Activated naive CD8-positive, alpha-beta T cell treated with anti-CD3 and anti-CD28 coated beads, Interleukin-2, amount 50 U/mL, for 16 hours (primary cell): ENCODE measurements at regions not wholly inside any gene's neighbourhood (a gene's known extent, or its start where the extent isn't known, plus 50 kb on each side); places are given as distances from the start of the nearest gene placed in this dataset.

Experiments
- DNase-seq: peaks from one replicate; pipeline ENCODE4 v3.0.0-alpha.2; 2020; ENCODE audit warnings: low read depth, low spot score

DNA sequence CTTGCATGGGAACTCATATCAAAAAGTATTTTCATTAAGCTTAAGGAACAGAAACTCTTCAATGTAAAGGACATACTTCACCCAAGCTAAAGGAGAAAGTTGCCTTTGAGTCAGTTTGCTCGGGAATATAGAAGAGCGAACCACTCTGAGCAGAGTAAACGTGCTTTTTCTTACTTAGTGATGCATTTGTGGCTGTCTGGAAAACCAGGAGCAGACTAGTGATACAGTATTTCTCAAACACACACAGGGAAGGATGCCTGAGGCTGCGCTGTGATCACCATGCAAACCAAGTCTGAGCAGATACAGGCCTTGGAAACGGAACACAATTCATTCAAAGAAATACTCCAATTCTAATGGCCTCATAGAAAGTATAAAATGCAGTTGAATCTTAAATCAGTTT, 121.0 kb upstream of the CDIN1 start:
- DNase-seq, result no peak

DNA sequence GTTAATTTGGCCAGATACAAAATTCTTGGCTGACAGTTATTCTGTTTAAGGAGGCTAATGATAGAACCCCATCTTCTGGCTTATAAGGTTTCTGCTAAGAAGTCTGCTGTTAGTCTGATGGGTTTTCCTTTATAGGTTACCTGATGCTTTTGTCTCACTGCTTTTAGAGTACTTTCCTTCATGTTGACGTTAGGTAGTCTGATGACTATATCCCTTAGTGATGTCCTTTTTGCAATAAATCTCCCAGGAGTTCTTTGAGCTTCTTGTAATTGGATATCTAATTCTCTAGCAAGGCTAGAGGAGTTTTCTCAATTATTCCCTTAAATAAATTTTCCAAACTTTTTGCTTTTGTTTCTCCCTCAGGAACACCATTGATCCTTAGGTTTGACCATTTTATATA, 114.1 kb upstream of the CDIN1 start:
- no peak for DNase-seq

DNA sequence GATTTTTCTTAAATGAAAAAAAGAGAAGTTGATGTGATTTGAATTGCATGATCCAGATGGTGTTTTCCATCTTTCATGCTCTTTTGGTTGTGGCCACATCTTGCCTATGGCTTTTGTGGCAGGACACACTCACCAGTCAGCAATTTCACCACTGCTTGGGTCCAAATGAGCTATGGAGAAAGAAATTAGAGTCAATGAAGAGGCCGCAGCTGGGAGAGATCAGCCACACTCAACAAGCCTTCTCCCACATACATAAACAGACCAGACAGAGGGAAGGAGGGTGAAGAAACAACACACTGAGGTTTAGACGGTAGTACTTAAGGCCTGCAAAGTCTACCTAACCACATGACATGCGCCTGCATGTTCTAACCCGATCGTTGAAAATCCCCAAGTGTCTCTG, 110.7 kb upstream of the CDIN1 start:
- DNase-seq, result no peak

DNA sequence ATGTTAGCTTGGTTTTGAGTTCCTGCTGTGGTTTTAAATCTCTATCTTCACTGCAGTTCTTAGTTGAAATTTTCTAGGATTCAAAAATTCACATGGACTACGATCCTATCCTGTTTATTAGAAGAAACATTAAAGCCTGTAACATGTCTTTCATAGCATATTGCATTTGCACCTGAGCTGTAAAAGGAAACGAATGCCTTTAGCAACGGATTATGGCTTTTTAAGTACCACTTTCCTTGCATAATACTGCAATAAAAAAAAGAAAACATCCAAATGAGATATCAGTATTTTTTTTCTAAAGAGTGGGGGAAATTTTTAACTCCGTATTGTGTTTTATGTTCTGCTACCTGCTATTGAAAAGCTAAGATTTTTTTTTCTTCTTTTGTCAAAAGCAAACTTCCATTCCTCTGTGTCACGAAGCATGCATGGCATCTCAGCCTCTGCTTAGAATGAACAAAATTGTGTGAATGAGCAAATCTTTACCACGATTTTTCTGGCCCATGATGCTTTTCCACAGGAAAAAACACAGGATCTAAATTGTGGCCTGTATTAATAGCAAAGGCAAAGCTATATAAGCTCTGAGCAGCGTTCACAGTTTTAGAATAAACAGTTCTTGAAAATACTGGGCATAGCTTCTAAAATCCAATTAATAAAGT, 110.0 kb upstream of the CDIN1 start:
- DNase-seq, result no peak

DNA sequence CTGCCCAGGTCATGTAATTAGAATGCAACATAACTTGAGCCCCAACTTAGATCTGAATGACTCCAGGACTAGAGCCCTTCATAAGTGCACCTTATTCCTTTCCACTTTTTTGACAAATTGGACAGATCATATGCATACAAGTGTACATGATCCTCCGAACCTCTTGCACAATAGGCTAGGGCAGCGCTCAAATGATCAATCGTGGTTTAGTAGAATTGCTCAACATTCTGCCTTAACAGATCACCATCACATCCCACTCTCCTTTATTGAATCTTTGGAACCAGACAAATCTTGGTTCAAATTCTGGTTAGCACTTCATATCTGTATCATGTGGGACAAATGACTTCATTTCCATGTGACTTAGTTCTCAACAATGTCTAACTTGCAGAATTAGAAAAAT, 106.8 kb upstream of the CDIN1 start:
- no peak for DNase-seq

DNA sequence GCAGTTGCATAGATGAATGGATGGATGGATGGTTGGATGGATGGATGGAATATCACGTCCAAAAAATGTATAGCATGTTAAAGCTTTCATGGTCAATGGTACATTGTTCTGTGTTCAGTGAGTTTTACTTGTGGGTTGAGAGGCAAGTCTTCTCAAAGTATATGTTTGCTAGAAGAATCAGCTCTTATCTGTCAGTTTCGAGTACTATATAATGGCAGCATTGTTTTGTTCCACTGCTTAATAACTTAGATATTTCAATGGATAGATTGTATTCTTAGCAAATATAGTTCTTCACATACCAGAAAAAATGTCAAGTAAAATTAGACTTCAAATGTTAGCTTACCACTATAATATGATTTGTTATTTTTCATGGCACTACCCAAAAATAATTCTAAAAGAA, 100.9 kb upstream of the CDIN1 start:
- DNase-seq, result no peak

DNA sequence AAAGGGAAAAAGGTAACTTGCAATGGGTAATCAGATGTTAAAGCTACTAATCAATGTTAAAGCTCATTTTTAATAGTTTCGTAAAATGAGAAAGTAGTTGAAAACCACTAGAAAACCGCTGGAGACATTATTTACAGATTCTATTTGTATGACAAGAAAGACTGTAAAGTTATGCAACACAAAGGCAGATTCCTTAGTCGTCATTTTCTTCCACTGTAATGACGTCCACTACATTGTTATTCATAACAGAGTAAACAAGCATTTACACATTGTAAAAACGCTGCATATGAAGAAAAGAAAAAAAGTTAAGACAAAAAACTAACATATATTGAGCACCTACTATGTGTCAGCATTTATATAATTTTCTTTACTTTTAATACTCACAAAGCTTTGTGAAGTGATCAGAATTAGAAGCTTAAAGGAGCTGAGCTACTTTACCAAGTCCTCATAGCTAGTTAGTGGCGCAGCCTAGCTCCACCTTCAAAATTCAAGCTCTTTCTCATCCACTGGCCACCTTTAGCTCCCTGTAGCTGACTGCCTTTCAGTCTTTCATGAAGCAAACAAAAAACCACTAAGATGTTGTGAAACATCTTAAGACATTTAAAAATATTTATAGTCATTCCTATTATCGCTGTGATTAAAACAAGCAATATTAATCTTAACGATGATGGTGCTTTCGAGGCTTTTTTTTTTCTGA, 100.1 kb upstream of the CDIN1 start:
- DNase-seq, result no peak

DNA sequence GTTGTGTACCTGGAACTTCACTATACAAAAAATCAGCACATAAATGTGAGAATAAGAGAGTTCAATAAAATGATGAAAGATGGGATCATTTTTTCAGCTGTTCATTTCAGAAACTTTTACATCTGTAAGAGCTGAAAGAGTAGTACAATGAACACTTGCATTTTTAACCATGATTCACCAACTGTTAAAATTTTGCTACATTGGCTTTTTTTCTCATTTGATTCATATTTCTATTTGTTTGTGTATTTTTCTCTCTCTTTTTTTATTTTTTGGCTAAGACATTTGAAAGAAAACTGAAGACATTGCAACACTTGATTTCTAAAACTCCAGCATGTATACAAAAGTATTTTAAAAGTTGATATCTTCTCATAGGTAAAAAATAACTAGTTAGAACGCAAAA, 98.3 kb upstream of the CDIN1 start:
- DNase-seq, result no peak

DNA sequence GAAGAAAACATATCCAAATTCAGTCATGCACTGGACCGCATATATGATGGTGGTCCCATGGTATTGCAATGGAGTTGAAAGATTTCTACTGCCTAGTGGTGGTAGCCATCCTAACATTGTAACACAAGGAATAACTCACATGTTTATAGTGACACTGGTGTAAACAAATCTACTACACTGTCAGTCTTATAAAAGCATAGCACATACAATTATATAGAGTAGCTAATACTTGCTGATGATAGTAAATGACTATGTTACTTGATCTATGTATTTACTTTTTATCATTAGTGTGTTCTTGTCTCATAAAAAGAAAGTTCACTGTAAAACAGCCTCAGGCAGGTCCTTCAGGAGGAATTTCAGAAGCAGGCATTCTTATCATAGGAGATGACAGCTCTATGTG, 96.0 kb upstream of the CDIN1 start:
- no peak for DNase-seq

DNA sequence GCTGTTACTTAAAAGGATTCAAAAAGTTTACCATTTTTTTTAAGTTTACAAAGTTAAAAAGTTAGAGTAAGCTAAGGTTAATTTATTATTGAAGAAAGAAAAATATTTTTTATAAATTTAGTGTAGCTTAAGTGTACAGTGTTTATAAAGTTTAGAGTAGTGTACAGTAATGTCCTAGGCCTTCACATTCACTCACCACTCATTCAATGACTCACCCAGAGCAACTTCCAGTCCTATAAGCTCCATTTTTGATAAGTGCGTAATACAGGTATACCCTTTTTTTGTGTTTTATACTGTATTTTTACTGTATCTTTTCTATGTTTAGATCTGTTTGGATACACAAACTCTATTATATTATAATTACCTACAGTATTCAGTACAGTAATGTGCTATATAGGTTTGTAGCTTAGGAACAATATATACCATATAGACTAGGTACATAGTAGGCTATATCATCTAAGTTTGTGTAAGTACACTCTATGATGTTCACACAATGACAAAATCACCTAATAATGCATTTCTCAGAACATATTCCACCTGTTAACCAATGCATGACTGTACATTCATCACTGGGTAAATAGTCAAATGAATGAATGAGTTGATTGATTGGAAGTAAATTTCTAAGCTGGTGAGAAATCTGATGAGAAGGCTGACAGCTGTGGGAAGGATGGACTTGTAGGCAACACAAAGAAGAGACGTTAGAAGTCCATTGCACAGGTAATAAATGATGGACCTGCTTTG, 95.2 kb upstream of the CDIN1 start:
- no peak for DNase-seq

DNA sequence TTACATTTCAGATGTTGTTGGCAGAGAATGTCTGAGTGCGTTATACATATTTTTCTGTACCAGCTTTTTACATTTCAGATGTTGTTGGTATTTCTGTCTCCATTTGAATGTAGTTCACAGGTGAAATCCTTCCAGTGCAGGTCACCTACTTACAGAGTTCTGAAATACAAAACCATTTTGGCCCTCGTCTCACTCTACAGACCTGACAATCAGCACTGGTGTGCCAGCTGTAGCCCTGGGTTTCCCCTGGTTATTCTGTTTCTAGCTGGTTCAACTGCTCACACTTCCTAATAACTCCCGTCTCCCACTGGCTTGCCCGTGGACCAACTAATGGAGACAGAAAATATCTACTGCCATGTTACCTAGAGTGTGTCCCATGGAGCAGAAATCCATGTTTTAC, 87.5 kb upstream of the CDIN1 start:
- no peak for DNase-seq

GRCh38 chr15:36495456-36495991, 83.9 kb upstream of the CDIN1 start:
- no peak for DNase-seq

DNA sequence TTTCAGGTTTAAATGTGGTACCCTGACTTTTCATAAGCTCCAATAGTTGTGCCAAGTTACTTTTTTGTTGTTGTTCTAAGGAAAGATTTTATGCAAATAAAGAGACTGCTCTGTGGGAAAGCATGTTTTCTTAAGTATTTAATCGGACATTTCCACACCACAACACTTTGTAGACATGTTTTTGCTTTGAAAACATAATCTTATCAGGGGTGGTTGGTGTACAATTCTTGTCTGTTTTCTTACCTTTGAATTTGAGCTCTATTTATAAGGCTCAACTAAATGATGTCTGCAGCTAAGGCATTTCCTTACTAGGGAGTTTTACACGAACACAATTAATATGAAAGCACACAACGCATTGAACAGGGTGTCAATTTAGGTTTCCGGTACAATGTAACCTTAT, 81.5 kb upstream of the CDIN1 start:
- DNase-seq, result no peak

GRCh38 chr15:36498401-36498800, 81.0 kb upstream of the CDIN1 start:
- DNase-seq, result no peak

DNA sequence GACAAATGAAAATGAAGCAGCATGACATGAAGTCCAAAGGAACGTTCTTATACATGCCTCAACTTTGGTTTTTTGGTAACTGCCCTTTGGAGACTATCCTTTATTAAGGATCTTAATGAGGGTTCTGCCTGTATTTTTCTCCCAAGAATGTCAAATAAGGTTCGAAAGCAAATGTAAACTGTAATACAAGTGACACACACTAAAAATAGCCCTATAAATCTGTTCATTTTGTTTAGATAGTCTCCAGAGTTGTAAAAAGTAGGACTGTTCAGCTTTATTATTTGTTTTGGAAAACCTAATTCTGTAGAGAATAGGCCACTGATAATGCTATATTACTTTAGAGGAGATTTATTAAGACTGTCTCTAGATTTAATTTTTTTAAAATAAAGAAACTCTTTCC, 80.5 kb upstream of the CDIN1 start:
- DNase-seq, result no peak

DNA sequence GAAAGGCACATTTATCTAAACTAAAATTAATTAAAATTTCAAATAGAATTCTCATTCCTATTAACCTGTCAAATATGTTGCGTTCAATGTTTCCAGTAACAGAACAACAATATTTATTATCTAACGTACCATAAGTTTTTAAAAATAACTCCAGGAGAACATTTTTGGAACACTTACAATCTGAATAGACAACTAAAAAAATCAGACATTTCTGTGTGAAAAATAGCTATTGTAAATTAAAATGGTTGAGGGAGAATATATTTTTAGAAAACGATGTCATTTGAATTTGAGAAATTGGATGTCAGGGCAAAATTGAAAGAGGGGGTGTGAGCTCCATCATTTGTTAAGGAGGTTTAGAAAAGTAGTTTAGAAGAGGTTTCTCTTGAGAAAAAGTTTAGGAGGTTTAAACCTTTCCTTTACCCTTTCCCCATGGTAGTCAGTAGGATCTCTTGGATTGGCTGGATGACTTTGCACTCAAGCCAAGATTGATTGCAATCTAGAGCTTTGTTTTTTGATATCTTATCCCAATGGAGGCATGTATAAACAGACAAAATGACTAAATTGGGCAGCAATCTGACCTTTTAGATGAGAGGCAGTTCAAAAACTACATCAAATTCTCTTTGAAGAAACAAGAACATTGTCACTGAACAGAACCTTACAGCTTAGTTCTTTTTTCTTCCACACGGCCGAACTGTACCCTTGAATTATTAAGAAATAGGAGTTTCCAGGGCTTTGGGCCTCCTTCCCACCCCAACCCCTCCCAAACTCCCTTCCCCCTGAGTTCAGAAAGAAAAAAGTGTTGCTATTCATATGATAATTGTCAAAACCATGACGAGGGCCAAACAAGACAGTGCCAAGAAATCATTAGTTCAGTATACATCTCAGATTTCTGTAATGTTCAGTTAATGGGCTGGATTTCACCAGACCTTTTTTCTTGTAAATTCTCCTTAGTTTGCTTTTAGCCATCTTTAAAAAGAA, 79.7 kb upstream of the CDIN1 start:
- no peak for DNase-seq

GRCh38 chr15:36501063-36501678, 78.3 kb upstream of the CDIN1 start:
- no peak for DNase-seq

- DNase-seq, result no peak
Measured at GRCh38 chr15:36502509-36502908, 76.9 kb upstream of the CDIN1 start.

DNA sequence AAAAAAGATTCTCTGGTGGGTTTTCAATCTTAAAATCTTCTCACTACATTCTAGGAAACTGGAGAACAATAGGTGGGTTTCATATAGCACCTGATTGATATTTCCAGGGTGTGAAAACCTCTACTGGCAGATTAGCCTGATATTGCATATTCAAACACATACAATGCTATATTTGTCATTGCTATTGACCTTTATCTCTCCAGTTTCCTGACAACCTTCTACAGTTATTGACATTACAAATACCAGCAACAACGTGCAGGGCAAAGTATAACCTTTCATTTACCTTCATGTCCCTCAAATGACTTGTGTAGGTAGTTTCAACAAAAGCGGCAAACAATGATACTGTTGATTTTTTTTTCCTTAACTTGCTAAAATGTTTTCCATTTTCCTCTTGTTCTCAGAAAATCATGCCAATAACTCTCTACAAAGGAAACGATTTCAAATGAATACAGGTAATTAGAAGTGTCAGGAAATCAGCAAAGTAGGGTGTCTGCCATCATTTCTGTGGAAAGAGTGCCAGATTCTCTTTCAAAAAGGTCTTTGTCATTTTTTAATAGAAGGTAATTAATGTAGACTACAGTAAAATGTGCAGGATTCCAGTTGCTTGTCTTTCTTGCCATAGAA, 72.6 kb upstream of the CDIN1 start:
- no peak for DNase-seq

- no peak for DNase-seq
Measured at GRCh38 chr15:36507458-36507857, 72.0 kb upstream of the CDIN1 start.

DNA sequence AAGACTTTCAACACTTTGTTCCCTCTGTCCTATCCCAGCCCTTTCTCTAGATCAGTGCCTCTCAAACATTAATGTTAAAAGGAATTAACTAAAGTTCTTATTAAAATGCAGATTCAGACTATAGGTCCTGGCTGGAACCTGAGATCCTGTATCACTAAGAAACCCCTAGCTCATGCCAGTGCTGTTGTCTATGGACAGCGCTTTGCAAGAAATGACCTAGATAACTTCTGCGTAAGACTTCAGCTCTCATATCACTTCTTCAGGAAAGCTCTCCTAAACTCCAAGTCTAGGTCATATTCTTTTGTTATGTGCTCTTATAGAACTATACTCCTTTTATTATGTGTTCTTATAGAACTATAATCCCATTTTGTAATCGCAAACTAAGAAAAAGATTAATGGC, 67.8 kb upstream of the CDIN1 start:
- no peak for DNase-seq
